PC-3 (cell line): ENCODE measurements at regions not wholly inside any gene's neighbourhood (a gene's known extent, or its start where the extent isn't known, plus 50 kb on each side); places are given as distances from the start of the nearest gene placed in this dataset.

Source experiments
- ATAC-seq: fragments of 200-7000 bp; cut with Tn5 transposase; 2 replicates; pipeline ENCODE4 v1.9.1; 2020; ENCODE audit warnings: mild to moderate bottlenecking, moderate library complexity
- BruUV-seq: library from RNA; stranded (reverse); fragments of 400-500 nt; replicated peaks from 2 replicates; lab custom pipeline; 2021; lab: Mats Ljungman, UMichigan
- CTCF ChIA-PET: fragments of 300-600 bp; sonication (Branson Sonifier 250); formaldehyde crosslinking; loops from one replicate; lab custom pipeline; 2022; ENCODE audit warnings: antibody characterized with exemption; lab: Charles Lee
- POLR2A ChIA-PET: fragments of 300-600 bp; sonication (Branson Sonifier 250); formaldehyde crosslinking; loops from one replicate; lab custom pipeline; 2022; ENCODE audit warnings: antibody characterized with exemption; ENCODE audit not compliant: unreplicated experiment; lab: Charles Lee
- DNase-seq: peaks from one replicate; pipeline ENCODE4 v3.0.0-alpha.2; 2015
- H2AFZ ChIP-seq: fragments of 300-600 bp; sonication (generic); 2 replicates; pipeline ENCODE4 v1.6.0; 2016; ENCODE audit warnings: antibody characterized with exemption, low read length
- H3F3A ChIP-seq: fragments of 300-600 bp; sonication (generic); one replicate; pipeline ENCODE4 v1.6.0; 2017; ENCODE audit warnings: antibody characterized with exemption, low read length, control low read depth, mild to moderate bottlenecking; ENCODE audit not compliant: unreplicated experiment
- H3K27ac ChIP-seq: fragments of 300-600 bp; sonication (generic); 2 replicates; pipeline ENCODE4 v1.5.1; 2016; ENCODE audit warnings: mild to moderate bottlenecking, low read length
- H3K27me3 ChIP-seq: fragments of 300-600 bp; sonication (generic); 2 replicates; pipeline ENCODE4 v1.6.1; 2016; ENCODE audit warnings: low read length, mixed read lengths
- H3K36me3 ChIP-seq: fragments of 300-600 bp; sonication (generic); 2 replicates; pipeline ENCODE4 v1.6.1; 2016; ENCODE audit warnings: low read depth, mixed run types, low read length, mixed read lengths
- H3K4me1 ChIP-seq: fragments of 300-600 bp; sonication (generic); 2 replicates; pipeline ENCODE4 v1.5.1; 2016; ENCODE audit warnings: low read length; ENCODE audit not compliant: insufficient read depth
- H3K4me2 ChIP-seq: fragments of 300-600 bp; sonication (generic); 2 replicates; pipeline ENCODE4 v1.6.0; 2016; ENCODE audit warnings: low read length
- H3K4me3 ChIP-seq: fragments of 300-600 bp; sonication (generic); 2 replicates; pipeline ENCODE4 v1.5.1; 2016; ENCODE audit warnings: mild to moderate bottlenecking, low read length, mixed read lengths
- H3K79me2 ChIP-seq: fragments of 300-600 bp; sonication (generic); 2 replicates; pipeline ENCODE4 v1.6.1; 2017; ENCODE audit warnings: low read length, mixed read lengths
- H3K9ac ChIP-seq: fragments of 300-600 bp; sonication (generic); 2 replicates; pipeline ENCODE4 v1.6.0; 2016; ENCODE audit warnings: mild to moderate bottlenecking, low read length
- H3K9me2 ChIP-seq: fragments of 300-600 bp; sonication (generic); replicated peaks from 2 replicates; pipeline ENCODE4 v1.6.1; 2016; ENCODE audit warnings: mixed run types, low read length, mixed read lengths
- H3K9me3 ChIP-seq: fragments of 300-600 bp; sonication (generic); 2 replicates; pipeline ENCODE4 v1.6.1; 2016; ENCODE audit warnings: low read length, mixed read lengths
- H4K20me1 ChIP-seq: fragments of 300-600 bp; sonication (generic); 2 replicates; pipeline ENCODE4 v1.6.1; 2016; ENCODE audit warnings: low read length, mixed read lengths
- CTCF ChIP-seq: fragments of 300-600 bp; sonication (generic); conservative IDR thresholded peaks from 2 replicates; pipeline ENCODE4 v1.5.1; 2017; ENCODE audit warnings: antibody characterized with exemption, low read depth, mild to moderate bottlenecking, low read length
- EZH2 ChIP-seq: fragments of 300-600 bp; sonication (generic); IDR thresholded peaks from one replicate; pipeline ENCODE4 v1.6.1; 2017; ENCODE audit warnings: antibody characterized with exemption, mild to moderate bottlenecking, low read length; ENCODE audit not compliant: unreplicated experiment
- EZH2phosphoT487 ChIP-seq: fragments of 300-600 bp; sonication (generic); IDR thresholded peaks from 2 replicates; pipeline ENCODE4 v1.6.1; 2018; ENCODE audit warnings: mild to moderate bottlenecking, antibody characterized with exemption, low read length, borderline replicate concordance
- intact Hi-C: fragments of 100-400 bp; cut with micrococcal nuclease; formaldehyde crosslinking; loops from 2 replicates; pipeline ENCODE4 v1.9.0; 2023

GRCh38 chr1:38455829-38456530 is 403.6 kb downstream of the RRAGC start:
- no peak for TF ChIP-seq EZH2
- TF ChIP-seq EZH2phosphoT487 = no peak
- TF ChIP-seq CTCF = no peak
- ChIA-PET POLR2A (no interaction called here), CTCF (interaction anchor here (1.0 kb wide), 1 partner anchor 427 kb away, joined by 4 read pairs; no protein-coding TSS in a partner anchor)
- BruUV-seq = no TSS peak
- no peak overlapping the region for H3K4me3 ChIP-seq
- no peak overlapping the region for H3K4me2 ChIP-seq
- no peaks in the 10 kb centered on the region for H3K36me3 ChIP-seq
- no peak overlapping the region for H3K9ac ChIP-seq
- no peaks in the 10 kb centered on the region for H3K9me2 ChIP-seq
- H2AFZ ChIP-seq = no peak overlapping the region
- H3K79me2 ChIP-seq = no peaks in the 10 kb centered on the region
- DNase-seq = no peak
- no peaks in the 10 kb centered on the region for H3K4me1 ChIP-seq
- H3K9me3 ChIP-seq = no peaks in the 10 kb centered on the region
- peaks cover 40% of the 10 kb centered on the region for H3K27me3 ChIP-seq
- H4K20me1 ChIP-seq = no peaks in the 10 kb centered on the region
- H3K27ac ChIP-seq = no peak overlapping the region
- ATAC-seq = no peak
- H3F3A ChIP-seq = no peaks in the 10 kb centered on the region
- intact Hi-C loops = no loop called here

GRCh38 chr1:38454749-38455441 is 404.7 kb downstream of the RRAGC start:
- intact Hi-C loops = no loop called here

More at GRCh38 chr1:38454749-38455441, 404.7 kb downstream of the RRAGC start:
- CTCF ChIA-PET = no interaction called here
- Histone ChIP-seq H3K4me1 (no peaks in the 10 kb centered on the region), H3K9ac (no peak overlapping the region), H4K20me1 (no peaks in the 10 kb centered on the region), H3K9me2 (no peaks in the 10 kb centered on the region), H3K9me3 (no peaks in the 10 kb centered on the region), H2AFZ (no peak overlapping the region), H3K27me3 (peaks cover 46% of the 10 kb centered on the region), H3K4me2 (no peak overlapping the region), H3K79me2 (no peaks in the 10 kb centered on the region), H3K4me3 (no peak overlapping the region), H3K36me3 (no peaks in the 10 kb centered on the region), H3K27ac (no peak overlapping the region), H3F3A (no peaks in the 10 kb centered on the region)
- POLR2A ChIA-PET = no interaction called here
- TF ChIP-seq EZH2 = no peak
- no peak for TF ChIP-seq CTCF
- TF ChIP-seq EZH2phosphoT487 = no peak
- no peak for ATAC-seq
- DNase-seq = no peak
- BruUV-seq = no TSS peak
